CD14-positive monocyte (primary cell): ENCODE measurements at regions not wholly inside any gene's neighbourhood (a gene's known extent, or its start where the extent isn't known, plus 50 kb on each side); places are given as distances from the start of the nearest gene placed in this dataset.

Experiments used
- DNase-seq, 3 donors: peaks; one replicate each; pipeline ENCODE4 v3.0.0-alpha.2; 2011 to 2022
- H2AFZ ChIP-seq: 2 replicates; pipeline ENCODE4 v1.6.0; 2012; ENCODE audit warnings: mild to moderate bottlenecking, low read depth, low read length, inconsistent platforms; ENCODE audit not compliant: insufficient read depth, poor library complexity, severe bottlenecking
- H3K27ac ChIP-seq, 2 donors: 1 replicate in 1 of 2; 2 replicates in 1 of 2; pipeline ENCODE4 v1.5.1; 2012 to 2013; ENCODE audit warnings: low read length in 2 of 2, control low read depth in 1 of 2, inconsistent platforms in 1 of 2, low read depth in 1 of 2, mild to moderate bottlenecking in 1 of 2
- H3K27me3 ChIP-seq, 2 donors: one replicate each; pipeline versions ENCODE4 v1.6.0 to v1.6.1; 2011 to 2013; ENCODE audit warnings: low read length in 2 of 2; ENCODE audit not compliant: control insufficient read depth in 2 of 2, insufficient read depth in 2 of 2
- H3K36me3 ChIP-seq, 2 donors: replicated peaks in 1 of 2; 1 replicate in 1 of 2; 2 replicates in 1 of 2; pipeline versions ENCODE4 v1.5.1 to v1.6.1; 2012 to 2013; ENCODE audit warnings: low read length in 2 of 2, control low read depth in 1 of 2, inconsistent platforms in 1 of 2, mild to moderate bottlenecking in 1 of 2; ENCODE audit not compliant: insufficient read depth in 2 of 2, control insufficient read depth in 1 of 2
- H3K4me1 ChIP-seq, 2 donors: 1 replicate in 1 of 2; 2 replicates in 1 of 2; pipeline versions ENCODE4 v1.5.1 to v1.6.1; 2012 to 2013; ENCODE audit warnings: low read length in 2 of 2, control low read depth in 1 of 2, inconsistent platforms in 1 of 2, mild to moderate bottlenecking in 1 of 2, moderate library complexity in 1 of 2; ENCODE audit not compliant: insufficient read depth in 2 of 2, control insufficient read depth in 1 of 2
- H3K4me2 ChIP-seq: replicated peaks from 2 replicates; pipeline ENCODE3; 2012; ENCODE audit warnings: low read length, moderate library complexity, mild to moderate bottlenecking; ENCODE audit not compliant: poor library complexity, severe bottlenecking; ENCODE audit errors: extremely low read depth
- H3K4me3 ChIP-seq, 3 experiments: fragments of 200-600 bp in 1 of 3; sonication (generic) in 1 of 3; replicated peaks in 1 of 3; 1 replicate in 2 of 3; 2 replicates in 1 of 3; pipeline ENCODE4 v1.5.1; 2011 to 2013; ENCODE audit warnings: low read length in 3 of 3, mild to moderate bottlenecking in 3 of 3, control low read depth in 2 of 3, low read depth in 2 of 3, inconsistent platforms in 1 of 3, moderate library complexity in 1 of 3
- H3K79me2 ChIP-seq: 2 replicates; pipeline ENCODE4 v1.6.0; 2012; ENCODE audit warnings: mild to moderate bottlenecking, control low read depth, inconsistent platforms, low read length, moderate library complexity; ENCODE audit not compliant: insufficient read depth
- H3K9ac ChIP-seq: 2 replicates; pipeline ENCODE4 v1.6.0; 2017; ENCODE audit warnings: low read length, mild to moderate bottlenecking; ENCODE audit not compliant: insufficient read depth, poor library complexity, severe bottlenecking
- H3K9me3 ChIP-seq, 2 donors: replicated peaks in 1 of 2; 1 replicate in 1 of 2; 2 replicates in 1 of 2; pipeline versions ENCODE4 v1.5.1 to v1.6.1; 2012 to 2013; ENCODE audit warnings: low read length in 2 of 2, control low read depth in 1 of 2; ENCODE audit not compliant: control insufficient read depth in 1 of 2, insufficient read depth in 1 of 2
- H4K20me1 ChIP-seq: 2 replicates; pipeline ENCODE4 v1.6.0; 2012; ENCODE audit warnings: mild to moderate bottlenecking, low read length, control low read depth, moderate library complexity; ENCODE audit not compliant: insufficient read depth
- H3K27ac Mint-ChIP-seq, 7 donors: one replicate each; pipeline ENCODE4 v1.8.0; 2020; ENCODE audit warnings: mild to moderate bottlenecking in 7 of 7, mixed read lengths in 7 of 7, moderate library complexity in 6 of 7, inconsistent platforms in 2 of 7
- H3K27me3 Mint-ChIP-seq, 3 donors: one replicate each; pipeline ENCODE4 v1.8.0; 2021 to 2022; ENCODE audit warnings: low read depth in 3 of 3, mild to moderate bottlenecking in 3 of 3, mixed read lengths in 3 of 3, moderate library complexity in 3 of 3, inconsistent platforms in 1 of 3
- H3K36me3 Mint-ChIP-seq, 2 donors: one replicate each; pipeline ENCODE4 v1.8.0; 2020; ENCODE audit warnings: mixed read lengths in 2 of 2, inconsistent platforms in 1 of 2, mild to moderate bottlenecking in 1 of 2
- H3K4me1 Mint-ChIP-seq: one replicate; pipeline ENCODE4 v1.8.0; 2020; ENCODE audit warnings: mild to moderate bottlenecking, mixed read lengths
- H3K4me3 Mint-ChIP-seq, 2 donors: one replicate each; pipeline ENCODE4 v1.8.0; 2020; ENCODE audit warnings: mild to moderate bottlenecking in 2 of 2, mixed read lengths in 2 of 2, moderate library complexity in 1 of 2
- H3K9me3 Mint-ChIP-seq, 7 donors: one replicate each; pipeline ENCODE4 v1.8.0; 2020 to 2022; ENCODE audit warnings: mixed read lengths in 7 of 7, mild to moderate bottlenecking in 6 of 7, moderate library complexity in 6 of 7, inconsistent platforms in 2 of 7
- CTCF ChIP-seq: fragments of 200-600 bp; IDR thresholded peaks from one replicate; pipeline ENCODE4 v1.8.0; 2022; ENCODE audit warnings: antibody characterized with exemption, mild to moderate bottlenecking
- whole genome bisulfite sequencing: methylation state at CpG from one replicate; pipeline ENCODE4 v1.1.5; 2013; ENCODE audit warnings: missing lambda C conversion rate; ENCODE audit not compliant: insufficient coverage; 5-methylcytosine and 5-hydroxymethylcytosine counted together
- intact Hi-C, 2 donors: fragments of 100-400 bp; cut with micrococcal nuclease; formaldehyde crosslinking; loops; one replicate each; pipeline versions ENCODE4 v1.15.0 to v1.15.1; 2023

- Mint-ChIP-seq H3K4me1 (peaks cover 17% of the 10 kb centered on the region), H3K9me3 (peaks cover 7 to 20% (median 11%) of the 10 kb centered on the region in 7 donors), H3K36me3 (no peaks in the 10 kb centered on the region), H3K27ac (no peak overlapping the region), H3K4me3 (no peak overlapping the region), H3K27me3 (peaks cover 2 to 4% (median 4%) of the 10 kb centered on the region in 3 donors)
- DNase-seq, result no peak
- Histone ChIP-seq H3K9me3 (peaks cover 8 to 16% of the 10 kb centered on the region in 2 donors), H3K9ac (no peak overlapping the region), H2AFZ (no peak overlapping the region), H3K4me3 (no peak overlapping the region), H3K27me3 (no peaks in the 10 kb centered on the region), H3K36me3 (no peaks in the 10 kb centered on the region), H3K79me2 (no peaks in the 10 kb centered on the region), H4K20me1 (no peaks in the 10 kb centered on the region), H3K4me2 (no peak overlapping the region), H3K4me1 (peaks cover 14 to 16% of the 10 kb centered on the region in 2 donors), H3K27ac (no peak overlapping the region)
- no peak for TF ChIP-seq CTCF
- intact Hi-C loops, result loop anchor here (5.0 kb wide), 2 partner anchors 91 to 166 kb away; a partner anchor contains a TSS
- 100% methylated on average over 2 of the region's 6 CpGs for WGBS
Measured at GRCh38 chr6:26288155-26288554, 76.8 kb upstream of the BTN3A2 start.

- Mint-ChIP-seq H3K36me3 (no peaks in the 10 kb centered on the region), H3K4me3 (no peak overlapping the region), H3K27me3 (peaks cover 4% of the 10 kb centered on the region in 3 donors), H3K27ac (no peak overlapping the region), H3K4me1 (peaks cover 13% of the 10 kb centered on the region), H3K9me3 (peaks cover 7 to 17% (median 11%) of the 10 kb centered on the region in 7 donors)
- DNase-seq, result no peak
- Histone ChIP-seq H3K79me2 (no peaks in the 10 kb centered on the region), H3K4me1 (peaks cover 6 to 10% of the 10 kb centered on the region in 2 donors), H3K36me3 (no peaks in the 10 kb centered on the region), H3K27ac (no peak overlapping the region), H2AFZ (no peak overlapping the region), H3K4me3 (no peak overlapping the region), H3K9me3 (peaks cover 8 to 16% of the 10 kb centered on the region in 2 donors), H3K4me2 (no peak overlapping the region), H3K9ac (no peak overlapping the region), H3K27me3 (no peaks in the 10 kb centered on the region), H4K20me1 (no peaks in the 10 kb centered on the region)
- TF ChIP-seq CTCF, result no peak
- 87% methylated on average over 3 of the region's 5 CpGs for WGBS
- intact Hi-C loops, result no loop called here
Measured at GRCh38 chr6:26290941-26291340, 74.1 kb upstream of the BTN3A2 start.
